ENCODE measurements at regions not wholly inside any gene's neighbourhood (a gene's known extent, or its start where the extent isn't known, plus 50 kb on each side); places are given as distances from the start of the nearest gene placed in this dataset.

DNA sequence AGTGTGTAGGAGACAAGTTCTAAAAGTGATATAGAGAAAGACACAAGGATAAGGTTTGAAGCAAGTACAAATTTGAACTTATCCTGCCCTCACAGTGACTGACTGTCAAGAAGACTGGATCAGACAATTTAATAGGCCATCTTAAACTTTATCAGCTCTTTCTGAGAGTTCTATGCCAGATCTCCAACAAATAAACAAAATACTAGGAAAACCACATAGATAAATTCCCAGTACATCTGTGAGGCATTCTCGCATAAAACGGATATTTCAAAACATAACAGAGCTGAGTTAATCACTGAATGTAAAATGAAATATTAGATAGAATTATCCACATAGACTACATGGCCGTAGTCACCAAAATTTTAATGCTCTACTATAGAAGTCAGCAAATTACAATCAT, 120.9 kb upstream of the LUZP2 start:
- Mint-ChIP-seq H3K4me3 (ENCODE audit: low read depth) (no peak overlapping the region), H3K4me1 (ENCODE audit: low read depth) (peaks cover 15% of the 10 kb centered on the region), H3K9me3 (ENCODE audit: low read depth) (peaks cover 9% of the 10 kb centered on the region), H3K36me3 (ENCODE audit: insufficient read depth) (no peaks in the 10 kb centered on the region), H3K27me3 (no peaks in the 10 kb centered on the region), H3K27ac (no peak overlapping the region)
- TF ChIP-seq, protein P1, sequence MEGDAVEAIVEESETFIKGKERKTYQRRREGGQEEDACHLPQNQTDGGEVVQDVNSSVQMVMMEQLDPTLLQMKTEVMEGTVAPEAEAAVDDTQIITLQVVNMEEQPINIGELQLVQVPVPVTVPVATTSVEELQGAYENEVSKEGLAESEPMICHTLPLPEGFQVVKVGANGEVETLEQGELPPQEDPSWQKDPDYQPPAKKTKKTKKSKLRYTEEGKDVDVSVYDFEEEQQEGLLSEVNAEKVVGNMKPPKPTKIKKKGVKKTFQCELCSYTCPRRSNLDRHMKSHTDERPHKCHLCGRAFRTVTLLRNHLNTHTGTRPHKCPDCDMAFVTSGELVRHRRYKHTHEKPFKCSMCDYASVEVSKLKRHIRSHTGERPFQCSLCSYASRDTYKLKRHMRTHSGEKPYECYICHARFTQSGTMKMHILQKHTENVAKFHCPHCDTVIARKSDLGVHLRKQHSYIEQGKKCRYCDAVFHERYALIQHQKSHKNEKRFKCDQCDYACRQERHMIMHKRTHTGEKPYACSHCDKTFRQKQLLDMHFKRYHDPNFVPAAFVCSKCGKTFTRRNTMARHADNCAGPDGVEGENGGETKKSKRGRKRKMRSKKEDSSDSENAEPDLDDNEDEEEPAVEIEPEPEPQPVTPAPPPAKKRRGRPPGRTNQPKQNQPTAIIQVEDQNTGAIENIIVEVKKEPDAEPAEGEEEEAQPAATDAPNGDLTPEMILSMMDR (IDR thresholded peaks at IDR 0.05; ENCODE audit: unreplicated experiment), result no peak
- DNase-seq (ENCODE audit: low spot score, unreplicated experiment), result no peak

DNA sequence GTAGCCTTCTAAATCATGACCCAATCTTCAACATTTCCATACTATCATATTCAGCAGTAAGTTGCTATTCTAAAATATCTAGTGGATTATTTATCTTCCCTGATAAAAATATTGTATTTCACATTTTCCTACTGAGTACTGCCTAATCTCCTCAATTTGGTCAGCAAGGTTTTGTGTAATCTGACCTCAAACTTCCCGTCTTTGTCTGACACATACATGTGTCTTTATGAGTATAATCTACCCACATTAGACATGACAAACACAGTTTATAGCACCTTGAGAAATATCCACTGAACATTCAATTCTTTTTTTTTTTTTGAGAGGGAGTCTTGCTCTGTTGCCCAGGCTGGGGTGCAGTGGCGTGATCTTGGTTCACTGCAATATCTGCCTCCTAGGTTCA, 113.7 kb upstream of the LUZP2 start:
- H3K27me3 Mint-ChIP-seq, result no peaks in the 10 kb centered on the region
- DNase-seq (ENCODE audit: low spot score, unreplicated experiment), result no peak
- no peaks in the 10 kb centered on the region for H3K9me3 Mint-ChIP-seq (ENCODE audit: low read depth)
- H3K4me3 Mint-ChIP-seq (ENCODE audit: low read depth), result no peak overlapping the region
- no peak overlapping the region for H3K27ac Mint-ChIP-seq
- TF ChIP-seq, protein P1 (IDR thresholded peaks at IDR 0.05; ENCODE audit: unreplicated experiment), result no peak
- H3K4me1 Mint-ChIP-seq (ENCODE audit: low read depth), result peaks cover 1% of the 10 kb centered on the region
- H3K36me3 Mint-ChIP-seq (ENCODE audit: insufficient read depth), result no peaks in the 10 kb centered on the region

GRCh38 chr11:24384240-24384639, 112.6 kb upstream of the LUZP2 start:
- no peak for DNase-seq (ENCODE audit: low spot score, unreplicated experiment)
- Mint-ChIP-seq H3K9me3 (ENCODE audit: low read depth) (no peaks in the 10 kb centered on the region), H3K27ac (no peak overlapping the region), H3K27me3 (no peaks in the 10 kb centered on the region), H3K4me1 (ENCODE audit: low read depth) (peaks cover 1% of the 10 kb centered on the region), H3K4me3 (ENCODE audit: low read depth) (no peak overlapping the region), H3K36me3 (ENCODE audit: insufficient read depth) (no peaks in the 10 kb centered on the region)
- TF ChIP-seq, protein P1 (IDR thresholded peaks at IDR 0.05; ENCODE audit: unreplicated experiment), result no peak

- H3K27ac Mint-ChIP-seq, result no peak overlapping the region
- TF ChIP-seq, protein P1 (IDR thresholded peaks at IDR 0.05; ENCODE audit: unreplicated experiment), result peak; percentile 64
- DNase-seq (ENCODE audit: low spot score, unreplicated experiment), result no peak
- H3K4me1 Mint-ChIP-seq (ENCODE audit: low read depth), result peaks cover 1% of the 10 kb centered on the region
- no peaks in the 10 kb centered on the region for H3K36me3 Mint-ChIP-seq (ENCODE audit: insufficient read depth)
- no peaks in the 10 kb centered on the region for H3K27me3 Mint-ChIP-seq
- no peak overlapping the region for H3K4me3 Mint-ChIP-seq (ENCODE audit: low read depth)
- no peaks in the 10 kb centered on the region for H3K9me3 Mint-ChIP-seq (ENCODE audit: low read depth)
These were observed 110.1 kb upstream of the LUZP2 start for GRCh38 chr11:24386546-24387397.

DNA sequence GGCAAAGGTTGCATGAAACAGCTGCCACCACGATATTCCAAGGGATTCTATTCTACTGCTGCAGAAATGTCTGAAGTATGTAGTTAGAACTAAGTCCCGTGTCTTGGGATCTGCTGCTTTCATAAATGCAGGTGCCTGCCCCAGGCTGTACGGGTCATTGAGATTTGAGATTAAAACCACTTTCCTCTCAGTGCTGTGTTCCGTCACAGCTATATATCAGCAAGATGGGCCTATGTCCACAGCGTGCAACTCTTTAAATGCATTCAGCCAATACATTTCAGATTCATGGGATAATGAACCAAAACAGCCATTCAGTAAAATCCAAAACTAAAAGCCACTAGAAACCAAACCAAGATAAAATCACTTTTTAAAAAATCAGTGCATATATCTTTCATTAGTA, 107.3 kb upstream of the LUZP2 start:
- no peaks in the 10 kb centered on the region for H3K36me3 Mint-ChIP-seq (ENCODE audit: insufficient read depth)
- no peaks in the 10 kb centered on the region for H3K27me3 Mint-ChIP-seq
- TF ChIP-seq, protein P1 (IDR thresholded peaks at IDR 0.05; ENCODE audit: unreplicated experiment), result no peak
- H3K4me3 Mint-ChIP-seq (ENCODE audit: low read depth), result no peak overlapping the region
- no peak overlapping the region for H3K27ac Mint-ChIP-seq
- no peak for DNase-seq (ENCODE audit: low spot score, unreplicated experiment)
- H3K4me1 Mint-ChIP-seq (ENCODE audit: low read depth), result peaks cover 1% of the 10 kb centered on the region
- H3K9me3 Mint-ChIP-seq (ENCODE audit: low read depth), result no peaks in the 10 kb centered on the region

Data from progenitor cell of endocrine pancreas (in vitro differentiated cells).